HepG2 (cell line): ENCODE measurements at regions not wholly inside any gene's neighbourhood (a gene's known extent, or its start where the extent isn't known, plus 50 kb on each side); places are given as distances from the start of the nearest gene placed in this dataset.

Experiments
- ATAC-seq: fragments of 200-7000 bp; cut with Tn5 transposase; 3 replicates; pipeline ENCODE4 v1.9.1; 2020; ENCODE audit warnings: mild to moderate bottlenecking, moderate library complexity
- BruUV-seq: library from RNA; stranded (reverse); fragments of 400-500 nt; replicated peaks from 2 replicates; lab custom pipeline; 2021; lab: Mats Ljungman, UMichigan
- CTCF ChIA-PET: fragments of 300-600 bp; formaldehyde crosslinking; extraction: SDS; loops from one replicate; lab custom pipeline; 2021; ENCODE audit warnings: low total read pairs, inconsistent platforms, low intra/inter-chr PET ratio; lab: Yijun Ruan, JAX
- POLR2A ChIA-PET: fragments of 350-600 bp; sonication (Branson Sonifier 250); formaldehyde crosslinking; loops from one replicate; lab custom pipeline; 2020; ENCODE audit warnings: antibody characterized with exemption, inconsistent platforms; lab: Yijun Ruan, JAX
- DNase-seq: peaks from one replicate; pipeline ENCODE4 v3.0.0-alpha.2; 2015; ENCODE audit warnings: low spot score
- FAIRE-seq: peaks from 3 replicates; lab custom pipeline; 2011; peaks lifted over from hg19 to GRCh38; lab: Jason Lieb, UNC
- H2AFZ ChIP-seq: one replicate; pipeline ENCODE4 v1.6.1; 2011; ENCODE audit warnings: low read length, inconsistent platforms
- H3K27ac ChIP-seq: fragments of 300-600 bp; 3 replicates; pipeline ENCODE4 v1.8.0; 2011; ENCODE audit warnings: mixed run types, mild to moderate bottlenecking, mixed read lengths, low read length, inconsistent platforms; ENCODE audit not compliant: insufficient read depth; ENCODE audit errors: extremely low read length
- H3K27me3 ChIP-seq, 2 experiments: fragments of 200-600 bp in 1 of 2; 2 replicates in 1 of 2; 3 replicates in 1 of 2; pipeline versions ENCODE4 v1.6.0 to v1.8.0; 2011; ENCODE audit warnings: low read length in 2 of 2, mild to moderate bottlenecking in 2 of 2, moderate library complexity in 2 of 2, inconsistent platforms in 1 of 2; ENCODE audit not compliant: insufficient read depth in 2 of 2, control insufficient read depth in 1 of 2
- H3K36me3 ChIP-seq, 2 experiments: fragments of 200-600 bp in 1 of 2; replicated peaks in 1 of 2; 2 replicates in 1 of 2; 3 replicates in 1 of 2; pipeline versions ENCODE4 v1.5.1 to v1.8.0; 2011; ENCODE audit warnings: low read length in 2 of 2, inconsistent platforms in 1 of 2; ENCODE audit not compliant: insufficient read depth in 2 of 2, control insufficient read depth in 1 of 2
- H3K4me1 ChIP-seq: 2 replicates; pipeline ENCODE4 v1.5.1; 2012; ENCODE audit warnings: low read length, inconsistent platforms; ENCODE audit not compliant: insufficient read depth
- H3K4me2 ChIP-seq: 2 replicates; pipeline ENCODE4 v1.6.0; 2011; ENCODE audit warnings: low read depth, low read length, inconsistent platforms
- H3K4me3 ChIP-seq, 3 experiments: fragments of 200-600 bp in 1 of 3; sonication (generic), shearing (Covaris generic) in 1 of 3; replicated peaks in 1 of 3; 2 replicates each; pipeline ENCODE4 v1.5.1; 2011 to 2016; ENCODE audit warnings: low read length in 3 of 3, inconsistent platforms in 2 of 3, low read depth in 2 of 3, mild to moderate bottlenecking in 2 of 3, control low read depth in 1 of 3, mixed read lengths in 1 of 3; ENCODE audit not compliant: insufficient read depth in 1 of 3
- H3K79me2 ChIP-seq: one replicate; pipeline ENCODE4 v1.6.1; 2011; ENCODE audit warnings: low read length, inconsistent platforms; ENCODE audit not compliant: insufficient read depth
- H3K9ac ChIP-seq: 2 replicates; pipeline ENCODE4 v1.6.0; 2011; ENCODE audit warnings: mild to moderate bottlenecking, low read depth, low read length, inconsistent platforms; ENCODE audit not compliant: insufficient read depth
- H3K9me3 ChIP-seq: 2 replicates; pipeline ENCODE4 v1.5.1; 2012; ENCODE audit warnings: mild to moderate bottlenecking, low read length
- H4K20me1 ChIP-seq: 2 replicates; pipeline ENCODE4 v1.6.0; 2011; ENCODE audit warnings: inconsistent platforms, mild to moderate bottlenecking, low read length, moderate library complexity; ENCODE audit not compliant: insufficient read depth
- BRCA1 ChIP-seq: sonication (generic); formaldehyde crosslinking; IDR thresholded peaks from 2 replicates; pipeline ENCODE4 v1.4.0; 2020; ENCODE audit warnings: missing genetic modification reagents
- GPN1 ChIP-seq: sonication (generic); formaldehyde crosslinking; IDR thresholded peaks from 2 replicates; pipeline ENCODE4 v1.5.1; 2020; ENCODE audit warnings: missing genetic modification reagents, borderline replicate concordance
- MATR3 ChIP-seq: sonication (generic); formaldehyde crosslinking; IDR thresholded peaks from 2 replicates; pipeline ENCODE4 v1.4.0; 2020; ENCODE audit warnings: missing genetic modification reagents
- PCBP2 ChIP-seq: fragments of 200-400 bp; formaldehyde crosslinking; optimal IDR thresholded peaks from 2 replicates; pipeline ENCODE3; 2018; ENCODE audit warnings: low read length, low read depth; ENCODE audit not compliant: poor library complexity, severe bottlenecking
- RXRB ChIP-seq: IDR thresholded peaks from 2 replicates; pipeline ENCODE4 v1.6.1; 2016; ENCODE audit warnings: borderline replicate concordance, missing genetic modification reagents, missing compliant biosample characterization
- ZFP36L2 ChIP-seq: sonication (generic); formaldehyde crosslinking; IDR thresholded peaks from 2 replicates; pipeline ENCODE4 v1.4.0; 2020; ENCODE audit warnings: missing genetic modification reagents
- ZSCAN9 ChIP-seq: IDR thresholded peaks from 2 replicates; pipeline ENCODE4 v1.6.1; 2016; ENCODE audit warnings: borderline replicate concordance
- WGBS: methylation state at CpG from one replicate; pipeline ENCODE4 v1.1.6; 2017; ENCODE audit warnings: low lambda C conversion rate; 5-methylcytosine and 5-hydroxymethylcytosine counted together
- in situ Hi-C: cut with HindIII; loops from 2 replicates; pipeline ENCODE4 v1.10.0; 2017; ENCODE audit warnings: low pct_unique_long_range_greater_than_20kb; ENCODE audit not compliant: extremely low pct_ligation_motif_present
- intact Hi-C: fragments of 100-400 bp; cut with micrococcal nuclease; formaldehyde crosslinking; loops from one replicate; pipeline ENCODE4 v1.10.0; 2022; ENCODE audit not compliant: unreplicated experiment
- TF ChIP-seq, protein P1 (sequence below): sonication (generic); formaldehyde crosslinking; IDR thresholded peaks from 2 replicates; pipeline ENCODE4 v1.8.0; 2022; ENCODE audit warnings: missing genetic modification reagents, low read depth, mild to moderate bottlenecking, borderline replicate concordance

DNA sequence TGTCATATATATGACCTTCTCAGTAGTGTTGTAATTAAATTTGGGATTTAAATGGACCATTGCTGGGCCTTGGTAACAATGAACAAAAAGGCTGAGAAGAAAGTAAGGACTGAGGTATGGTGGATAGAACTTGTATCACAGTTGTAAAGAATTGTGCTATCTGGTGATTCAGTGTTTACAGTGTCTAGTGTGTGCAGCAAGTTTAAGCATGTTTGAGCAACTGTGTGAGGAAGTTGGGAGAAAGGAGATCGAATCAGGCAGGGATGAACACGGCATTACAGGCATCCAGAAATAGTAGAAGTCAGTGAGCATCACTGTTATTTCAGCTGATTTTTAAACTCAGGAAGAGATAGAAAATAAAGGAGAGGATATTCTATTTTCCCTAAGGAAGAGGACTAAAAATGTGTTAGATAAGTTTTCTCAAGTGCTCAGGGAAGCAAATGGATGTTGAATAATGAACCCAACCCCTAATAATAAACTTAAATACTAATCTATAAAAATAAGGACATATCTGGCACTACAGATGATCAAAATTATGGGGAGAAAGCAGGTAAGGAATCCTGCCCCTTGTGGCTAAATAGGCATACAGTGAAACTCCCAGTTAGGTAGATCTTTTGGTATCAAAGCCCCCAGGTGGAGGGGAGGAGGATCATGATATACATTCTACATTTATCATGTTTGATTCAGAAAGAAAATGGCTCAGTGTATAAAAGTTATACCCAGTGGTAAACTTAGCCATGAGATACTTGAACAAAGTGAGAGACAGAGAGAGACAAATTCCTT, 361.0 kb upstream of the ANO3 start (continued):
- TF ChIP-seq RXRB (CRISPR knock-in tag) (no peak), BRCA1 (no peak), PCBP2 (no peak)
- TF ChIP-seq, protein P1, sequence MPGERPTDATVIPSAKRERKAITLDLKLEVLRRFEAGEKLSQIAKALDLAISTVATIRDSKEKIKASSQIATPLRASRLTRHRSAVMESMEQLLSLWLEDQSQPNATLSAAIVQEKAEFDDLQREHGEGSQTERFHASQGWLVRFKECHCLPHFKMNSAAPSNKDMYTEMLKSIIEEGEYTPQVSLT (CRISPR knock-in tag): no peak

DNA sequence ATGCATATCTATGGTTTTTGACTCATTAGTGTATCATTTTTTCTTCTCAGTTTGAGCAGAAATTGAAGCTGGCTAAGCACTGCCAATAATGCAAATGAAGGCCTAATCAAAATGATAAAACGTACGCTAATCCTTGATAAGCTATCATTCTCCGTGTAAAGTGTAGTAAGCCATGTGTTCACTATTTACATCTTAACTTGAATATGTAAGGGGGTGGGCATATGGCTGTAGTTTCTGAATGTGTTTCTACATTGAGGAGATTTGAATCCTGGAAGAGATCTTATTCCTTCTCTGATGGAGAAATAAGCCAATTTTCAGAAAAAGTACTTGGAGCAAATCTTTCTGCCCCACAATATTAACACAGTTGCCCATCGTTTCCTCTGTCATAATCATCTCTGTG, 351.8 kb upstream of the ANO3 start:
- Histone ChIP-seq H3K9me3 (no peaks in the 10 kb centered on the region), H3K4me1 (no peaks in the 10 kb centered on the region), H4K20me1 (no peaks in the 10 kb centered on the region), H3K36me3 (no peaks in the 10 kb centered on the region), H3K27me3 (no peaks in the 10 kb centered on the region), H3K4me3 (no peak overlapping the region), H2AFZ (no peak overlapping the region), H3K79me2 (no peaks in the 10 kb centered on the region), H3K27ac (no peak overlapping the region), H3K9ac (no peak overlapping the region), H3K4me2 (no peak overlapping the region)
- DNase-seq (no peak), ATAC-seq (no peak), FAIRE-seq (no peak)
- TF ChIP-seq GPN1 (CRISPR knock-in tag) (no peak), MATR3 (CRISPR knock-in tag) (no peak), ZFP36L2 (CRISPR knock-in tag) (no peak), ZSCAN9 (CRISPR knock-in tag) (no peak)
- WGBS: 3% methylated on average over 4 of the region's 4 CpGs
- no TSS peak for BruUV-seq
- CTCF ChIA-PET: no interaction called here
- intact Hi-C loops (no loop called here), in situ Hi-C loops (loop anchor here (5.0 kb wide), 1 partner anchor 297 kb away; no protein-coding TSS in a partner anchor)
- POLR2A ChIA-PET: no interaction called here
